HPDE6-E6E7 (cell line): ENCODE measurements at regions not wholly inside any gene's neighbourhood (a gene's known extent, or its start where the extent isn't known, plus 50 kb on each side); places are given as distances from the start of the nearest gene placed in this dataset.
"Not testable (repeated sequence)": the region's sequence is repeated elsewhere in the genome, so short reads cannot be mapped to it uniquely, and the experiment has no call there.

Experiments
- DNase-seq: peaks from one replicate; pipeline ENCODE4 v3.0.0; 2011; ENCODE audit warnings: missing footprints; ENCODE audit errors: extremely low spot score

GRCh38 chr12:31906557-31907301 lies 52.5 kb upstream of the RESF1 start:
- no peak for DNase-seq

- no peak for DNase-seq
These were observed 56.2 kb upstream of the RESF1 start for GRCh38 chr12:31903025-31903424.

- no peak for DNase-seq
These were observed 58.9 kb upstream of the RESF1 start for GRCh38 chr12:31900271-31900670.

GRCh38 chr12:31899109-31899508 lies 60.1 kb upstream of the RESF1 start:
- no peak for DNase-seq

- DNase-seq = no peak
These were observed 61.3 kb upstream of the RESF1 start for GRCh38 chr12:31897781-31898503.

GRCh38 chr12:31897092-31897491 lies 62.1 kb upstream of the RESF1 start:
- not testable (repeated sequence) for DNase-seq

- no peak for DNase-seq
These were observed 62.6 kb upstream of the RESF1 start for GRCh38 chr12:31896514-31897039.

- DNase-seq = no peak
These were observed 63.6 kb upstream of the RESF1 start for GRCh38 chr12:31895449-31896150.

- no peak for DNase-seq
These were observed 68.6 kb upstream of the RESF1 start for GRCh38 chr12:31890295-31891285.

- DNase-seq = no peak
These were observed 72.0 kb upstream of the RESF1 start for GRCh38 chr12:31887109-31887811.

- DNase-seq = not testable (repeated sequence)
These were observed 76.5 kb upstream of the RESF1 start for GRCh38 chr12:31882682-31883081.

- no peak for DNase-seq
These were observed 78.9 kb upstream of the RESF1 start for GRCh38 chr12:31880340-31880739.

GRCh38 chr12:31877884-31878283 lies 81.3 kb upstream of the RESF1 start:
- no peak for DNase-seq

- no peak for DNase-seq
These were observed 82.4 kb upstream of the RESF1 start for GRCh38 chr12:31876568-31877424.

- DNase-seq = no peak
These were observed 83.6 kb upstream of the RESF1 start for GRCh38 chr12:31875609-31875964.

- peak; percentile 20 for DNase-seq
These were observed 84.1 kb upstream of the RESF1 start for GRCh38 chr12:31874961-31875608.

- no peak for DNase-seq
These were observed 86.2 kb upstream of the RESF1 start for GRCh38 chr12:31872831-31873604.

- DNase-seq = no peak
These were observed 89.2 kb upstream of the RESF1 start for GRCh38 chr12:31869972-31870371.
